ENCODE measurements at regions not wholly inside any gene's neighbourhood (a gene's known extent, or its start where the extent isn't known, plus 50 kb on each side); places are given as distances from the start of the nearest gene placed in this dataset.

DNA sequence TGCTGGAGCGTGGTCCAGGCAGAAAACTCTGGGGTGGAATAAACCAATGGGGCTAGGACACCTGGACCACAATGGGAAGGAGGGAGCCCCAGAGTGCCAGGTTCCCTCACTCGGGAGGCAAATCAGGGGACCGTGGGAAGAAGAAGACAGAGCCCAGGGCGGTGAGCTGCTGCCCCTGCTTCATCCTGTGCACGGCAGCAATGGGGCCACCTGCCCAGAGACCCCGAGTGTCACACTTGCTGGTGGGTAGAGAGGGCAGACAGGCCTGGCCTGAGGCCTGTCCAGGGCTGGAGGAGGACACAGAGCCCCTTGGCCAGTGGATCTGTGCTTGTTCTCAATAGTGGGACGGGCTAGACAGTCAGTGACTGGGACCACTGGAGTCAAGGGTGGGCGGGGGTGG is 58.2 kb downstream of the DIO3 start:
- TF ChIP-seq, protein P1, sequence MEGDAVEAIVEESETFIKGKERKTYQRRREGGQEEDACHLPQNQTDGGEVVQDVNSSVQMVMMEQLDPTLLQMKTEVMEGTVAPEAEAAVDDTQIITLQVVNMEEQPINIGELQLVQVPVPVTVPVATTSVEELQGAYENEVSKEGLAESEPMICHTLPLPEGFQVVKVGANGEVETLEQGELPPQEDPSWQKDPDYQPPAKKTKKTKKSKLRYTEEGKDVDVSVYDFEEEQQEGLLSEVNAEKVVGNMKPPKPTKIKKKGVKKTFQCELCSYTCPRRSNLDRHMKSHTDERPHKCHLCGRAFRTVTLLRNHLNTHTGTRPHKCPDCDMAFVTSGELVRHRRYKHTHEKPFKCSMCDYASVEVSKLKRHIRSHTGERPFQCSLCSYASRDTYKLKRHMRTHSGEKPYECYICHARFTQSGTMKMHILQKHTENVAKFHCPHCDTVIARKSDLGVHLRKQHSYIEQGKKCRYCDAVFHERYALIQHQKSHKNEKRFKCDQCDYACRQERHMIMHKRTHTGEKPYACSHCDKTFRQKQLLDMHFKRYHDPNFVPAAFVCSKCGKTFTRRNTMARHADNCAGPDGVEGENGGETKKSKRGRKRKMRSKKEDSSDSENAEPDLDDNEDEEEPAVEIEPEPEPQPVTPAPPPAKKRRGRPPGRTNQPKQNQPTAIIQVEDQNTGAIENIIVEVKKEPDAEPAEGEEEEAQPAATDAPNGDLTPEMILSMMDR (IDR thresholded peaks at IDR 0.05 in 2 of 3, conservative IDR thresholded peaks at IDR 0.05 in 1 of 3; ENCODE audit: insufficient read depth in 2 of 3, low read depth in 1 of 3, low read length in 3 of 3) = no peak
- TF ChIP-seq ZFX (CRISPR knock-in tag; IDR thresholded peaks at IDR 0.05) (no peak), ZNF780A (CRISPR knock-in tag; IDR thresholded peaks at IDR 0.05) (no peak), ELF4 (CRISPR knock-in tag; IDR thresholded peaks at IDR 0.05) (no peak), RHOXF2B (CRISPR knock-in tag; conservative IDR thresholded peaks at IDR 0.05) (no peak), JUNB (CRISPR knock-in tag; conservative IDR thresholded peaks at IDR 0.05) (no peak), POLR2A (conservative IDR thresholded peaks at IDR 0.05) (no peak), ZNF431 (CRISPR knock-in tag; IDR thresholded peaks at IDR 0.05) (no peak)
- TF ChIP-seq, protein P2, sequence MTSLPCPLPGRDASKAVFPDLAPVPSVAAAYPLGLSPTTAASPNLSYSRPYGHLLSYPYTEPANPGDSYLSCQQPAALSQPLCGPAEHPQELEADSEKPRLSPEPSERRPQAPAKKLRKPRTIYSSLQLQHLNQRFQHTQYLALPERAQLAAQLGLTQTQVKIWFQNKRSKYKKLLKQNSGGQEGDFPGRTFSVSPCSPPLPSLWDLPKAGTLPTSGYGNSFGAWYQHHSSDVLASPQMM (CRISPR knock-in tag; IDR thresholded peaks at IDR 0.05) = no peak
- TF ChIP-seq, protein P3, sequence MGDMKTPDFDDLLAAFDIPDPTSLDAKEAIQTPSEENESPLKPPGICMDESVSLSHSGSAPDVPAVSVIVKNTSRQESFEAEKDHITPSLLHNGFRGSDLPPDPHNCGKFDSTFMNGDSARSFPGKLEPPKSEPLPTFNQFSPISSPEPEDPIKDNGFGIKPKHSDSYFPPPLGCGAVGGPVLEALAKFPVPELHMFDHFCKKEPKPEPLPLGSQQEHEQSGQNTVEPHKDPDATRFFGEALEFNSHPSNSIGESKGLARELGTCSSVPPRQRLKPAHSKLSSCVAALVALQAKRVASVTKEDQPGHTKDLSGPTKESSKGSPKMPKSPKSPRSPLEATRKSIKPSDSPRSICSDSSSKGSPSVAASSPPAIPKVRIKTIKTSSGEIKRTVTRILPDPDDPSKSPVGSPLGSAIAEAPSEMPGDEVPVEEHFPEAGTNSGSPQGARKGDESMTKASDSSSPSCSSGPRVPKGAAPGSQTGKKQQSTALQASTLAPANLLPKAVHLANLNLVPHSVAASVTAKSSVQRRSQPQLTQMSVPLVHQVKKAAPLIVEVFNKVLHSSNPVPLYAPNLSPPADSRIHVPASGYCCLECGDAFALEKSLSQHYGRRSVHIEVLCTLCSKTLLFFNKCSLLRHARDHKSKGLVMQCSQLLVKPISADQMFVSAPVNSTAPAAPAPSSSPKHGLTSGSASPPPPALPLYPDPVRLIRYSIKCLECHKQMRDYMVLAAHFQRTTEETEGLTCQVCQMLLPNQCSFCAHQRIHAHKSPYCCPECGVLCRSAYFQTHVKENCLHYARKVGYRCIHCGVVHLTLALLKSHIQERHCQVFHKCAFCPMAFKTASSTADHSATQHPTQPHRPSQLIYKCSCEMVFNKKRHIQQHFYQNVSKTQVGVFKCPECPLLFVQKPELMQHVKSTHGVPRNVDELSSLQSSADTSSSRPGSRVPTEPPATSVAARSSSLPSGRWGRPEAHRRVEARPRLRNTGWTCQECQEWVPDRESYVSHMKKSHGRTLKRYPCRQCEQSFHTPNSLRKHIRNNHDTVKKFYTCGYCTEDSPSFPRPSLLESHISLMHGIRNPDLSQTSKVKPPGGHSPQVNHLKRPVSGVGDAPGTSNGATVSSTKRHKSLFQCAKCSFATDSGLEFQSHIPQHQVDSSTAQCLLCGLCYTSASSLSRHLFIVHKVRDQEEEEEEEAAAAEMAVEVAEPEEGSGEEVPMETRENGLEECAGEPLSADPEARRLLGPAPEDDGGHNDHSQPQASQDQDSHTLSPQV (IDR thresholded peaks at IDR 0.05) = no peak
- TF ChIP-seq, protein P4, sequence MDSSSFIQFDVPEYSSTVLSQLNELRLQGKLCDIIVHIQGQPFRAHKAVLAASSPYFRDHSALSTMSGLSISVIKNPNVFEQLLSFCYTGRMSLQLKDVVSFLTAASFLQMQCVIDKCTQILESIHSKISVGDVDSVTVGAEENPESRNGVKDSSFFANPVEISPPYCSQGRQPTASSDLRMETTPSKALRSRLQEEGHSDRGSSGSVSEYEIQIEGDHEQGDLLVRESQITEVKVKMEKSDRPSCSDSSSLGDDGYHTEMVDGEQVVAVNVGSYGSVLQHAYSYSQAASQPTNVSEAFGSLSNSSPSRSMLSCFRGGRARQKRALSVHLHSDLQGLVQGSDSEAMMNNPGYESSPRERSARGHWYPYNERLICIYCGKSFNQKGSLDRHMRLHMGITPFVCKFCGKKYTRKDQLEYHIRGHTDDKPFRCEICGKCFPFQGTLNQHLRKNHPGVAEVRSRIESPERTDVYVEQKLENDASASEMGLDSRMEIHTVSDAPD (CRISPR knock-in tag; IDR thresholded peaks at IDR 0.05) = no peak
- TF ChIP-seq, protein P5, sequence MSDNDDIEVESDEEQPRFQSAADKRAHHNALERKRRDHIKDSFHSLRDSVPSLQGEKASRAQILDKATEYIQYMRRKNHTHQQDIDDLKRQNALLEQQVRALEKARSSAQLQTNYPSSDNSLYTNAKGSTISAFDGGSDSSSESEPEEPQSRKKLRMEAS (CRISPR knock-in tag; IDR thresholded peaks at IDR 0.05) = no peak

Measured in K562 (cell line).